Pancreas (tissue), 10 donors: ENCODE measurements at regions not wholly inside any gene's neighbourhood (a gene's known extent, or its start where the extent isn't known, plus 50 kb on each side); places are given as distances from the start of the nearest gene placed in this dataset.

Experiments
- ATAC-seq, 4 donors: fragments of 200-7000 bp; cut with Tn5 transposase; one replicate each; pipeline versions ENCODE4 v1.8.0 to v1.9.1; 2020; ENCODE audit warnings: mild to moderate bottlenecking in 4 of 4, moderate library complexity in 4 of 4
- DNase-seq, 6 donors: peaks; one replicate each; pipeline ENCODE4 v3.0.0-alpha.2; 2020
- FAIRE-seq: peaks from 2 replicates; lab custom pipeline; 2012; peaks lifted over from hg19 to GRCh38; lab: Jason Lieb, UNC
- H3K27ac ChIP-seq, 4 donors: fragments of 200-600 bp; sonication (generic); 1 replicate in 3 of 4; 2 replicates in 1 of 4; pipeline versions ENCODE4 v1.5.0 to v1.8.0; 2020
- H3K27me3 ChIP-seq, 4 donors: fragments of 200-600 bp; one replicate each; pipeline ENCODE4 v1.8.0; 2021
- H3K36me3 ChIP-seq, 3 donors: fragments of 200-600 bp; sonication (generic) in 1 of 3; one replicate each; pipeline versions ENCODE4 v1.5.0 to v1.8.0; 2020 to 2021
- H3K4me1 ChIP-seq, 3 donors: fragments of 200-600 bp; one replicate each; pipeline ENCODE4 v1.8.0; 2021
- H3K4me3 ChIP-seq, 4 donors: fragments of 200-600 bp; sonication (generic) in 2 of 4; one replicate each; pipeline versions ENCODE4 v1.5.0 to v1.8.0; 2020 to 2021
- H3K9me3 ChIP-seq, 4 donors: fragments of 200-600 bp; one replicate each; pipeline ENCODE4 v1.8.0; 2021
- WGBS, 2 donors: extraction: QIAGEN DNeasy Blood & Tissue Kit; methylation state at CpG; one replicate each; pipeline ENCODE4 v1.1.7; 2013; 5-methylcytosine and 5-hydroxymethylcytosine counted together
- intact Hi-C, 3 donors: fragments of 100-400 bp; cut with DNase I; formaldehyde crosslinking; loops; one replicate each; pipeline versions ENCODE4 v1.11.1 to v1.14.2; 2022
- TF ChIP-seq, protein P1 (sequence below), 4 donors: fragments of 200-600 bp; sonication (generic) in 3 of 4; IDR thresholded peaks; one replicate each; pipeline versions ENCODE4 v1.5.0 to v1.8.0; 2021; ENCODE audit warnings: antibody characterized with exemption in 4 of 4
- donor health status: healthy with polysubstance abuse.
- donor health status: DM: no; HTN: no; CAD: no; lungs with moderate emphysema.
- donor health status: DM: no; HTN: no; CAD: no.
- donor health status: control.
- donor health status: control.
- donor health status: Bipolar disorder and iron deficiency.
- donor health status: DM: yes; HTN: yes; CAD: no.
- donor health status: DM: no; HTN: no; CAD: no.
- donor health status: DM: no; HTN: no; CAD: no.
- donor health status: DM: yes; HTN: yes; CAD: no.

GRCh38 chr5:176732736-176733405 is 77.5 kb upstream of the UNC5A start:
- no peak for ATAC-seq
- DNase-seq: peak in 1 of 6 donors; percentile 24
- no peaks in the 10 kb centered on the region for H3K4me1 ChIP-seq
- H3K36me3 ChIP-seq: no peaks in the 10 kb centered on the region
- intact Hi-C loops: no loop called here
- TF ChIP-seq, protein P1, sequence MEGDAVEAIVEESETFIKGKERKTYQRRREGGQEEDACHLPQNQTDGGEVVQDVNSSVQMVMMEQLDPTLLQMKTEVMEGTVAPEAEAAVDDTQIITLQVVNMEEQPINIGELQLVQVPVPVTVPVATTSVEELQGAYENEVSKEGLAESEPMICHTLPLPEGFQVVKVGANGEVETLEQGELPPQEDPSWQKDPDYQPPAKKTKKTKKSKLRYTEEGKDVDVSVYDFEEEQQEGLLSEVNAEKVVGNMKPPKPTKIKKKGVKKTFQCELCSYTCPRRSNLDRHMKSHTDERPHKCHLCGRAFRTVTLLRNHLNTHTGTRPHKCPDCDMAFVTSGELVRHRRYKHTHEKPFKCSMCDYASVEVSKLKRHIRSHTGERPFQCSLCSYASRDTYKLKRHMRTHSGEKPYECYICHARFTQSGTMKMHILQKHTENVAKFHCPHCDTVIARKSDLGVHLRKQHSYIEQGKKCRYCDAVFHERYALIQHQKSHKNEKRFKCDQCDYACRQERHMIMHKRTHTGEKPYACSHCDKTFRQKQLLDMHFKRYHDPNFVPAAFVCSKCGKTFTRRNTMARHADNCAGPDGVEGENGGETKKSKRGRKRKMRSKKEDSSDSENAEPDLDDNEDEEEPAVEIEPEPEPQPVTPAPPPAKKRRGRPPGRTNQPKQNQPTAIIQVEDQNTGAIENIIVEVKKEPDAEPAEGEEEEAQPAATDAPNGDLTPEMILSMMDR (IDR thresholded peaks at IDR 0.05): no peak
- no peak for FAIRE-seq
- peaks cover 0 to 4% (median 0%) of the 10 kb centered on the region in 4 donors for H3K27me3 ChIP-seq
- H3K9me3 ChIP-seq: no peaks in the 10 kb centered on the region
- H3K4me3 ChIP-seq: no peak overlapping the region
- WGBS, 2 donors: 56 to 66% methylated on average over 21 of the region's 21 CpGs
- no peak overlapping the region for H3K27ac ChIP-seq

DNA sequence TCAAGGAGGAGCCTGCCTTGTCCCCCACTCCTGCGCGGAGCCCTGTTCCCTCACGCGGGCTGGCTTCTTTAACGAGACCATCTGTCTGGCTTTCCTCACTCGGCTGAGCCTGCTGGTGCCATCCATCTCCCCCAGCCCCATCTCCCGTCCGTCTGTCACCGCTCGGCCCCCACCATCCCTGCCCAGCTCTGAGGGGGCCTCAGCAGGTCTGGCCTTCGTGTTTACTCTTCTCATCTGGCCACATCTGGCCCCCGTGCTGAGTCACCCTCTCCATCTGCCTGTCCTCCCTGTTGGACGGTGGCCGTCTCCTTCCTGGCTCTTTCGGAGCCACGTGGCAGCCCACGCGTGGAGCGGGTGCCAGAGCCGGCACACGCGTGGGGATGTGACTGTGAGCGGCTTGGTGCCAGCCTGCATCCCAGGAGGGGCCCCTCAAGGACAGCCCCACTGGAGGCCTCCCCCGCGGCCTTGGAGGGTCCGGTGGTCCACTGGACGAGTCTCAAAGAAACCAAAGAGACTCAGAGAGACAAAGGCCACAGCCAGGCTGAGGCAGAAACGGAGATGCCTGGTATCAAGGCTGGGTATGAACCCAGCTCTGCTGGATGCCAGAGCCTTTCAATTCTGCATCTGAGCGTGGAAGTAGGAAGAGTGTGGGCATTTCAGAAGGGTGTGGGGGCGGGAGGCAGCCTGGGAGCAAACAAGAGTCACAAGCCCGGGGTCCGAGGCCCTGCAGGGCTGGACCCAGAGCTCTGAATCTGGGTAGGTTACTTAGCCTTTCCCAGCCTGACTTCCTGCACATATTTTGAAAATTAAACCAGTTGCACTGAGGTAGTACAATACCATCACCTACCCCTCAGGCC is 76.7 kb upstream of the UNC5A start:
- Histone ChIP-seq H3K9me3 (no peaks in the 10 kb centered on the region), H3K4me1 (no peaks in the 10 kb centered on the region), H3K27me3 (peaks cover 0 to 4% (median 0%) of the 10 kb centered on the region in 4 donors), H3K4me3 (no peak overlapping the region), H3K27ac (no peak overlapping the region), H3K36me3 (no peaks in the 10 kb centered on the region)
- intact Hi-C loops: no loop called here
- FAIRE-seq: no peak
- TF ChIP-seq, protein P1 (IDR thresholded peaks at IDR 0.05): no peak
- DNase-seq: peak in 1 of 6 donors; percentile 44
- peak in 1 of 4 donors; percentile 39 for ATAC-seq
- WGBS, 2 donors: 49 to 58% methylated on average over 32 of the region's 32 CpGs

- WGBS, 2 donors: 79 to 85% methylated on average over 12 of the region's 12 CpGs
- no peaks in the 10 kb centered on the region for H3K36me3 ChIP-seq
- H3K27me3 ChIP-seq: peaks cover 0 to 4% (median 0%) of the 10 kb centered on the region in 4 donors
- no peak overlapping the region for H3K4me3 ChIP-seq
- H3K27ac ChIP-seq: no peak overlapping the region
- H3K9me3 ChIP-seq: no peaks in the 10 kb centered on the region
- intact Hi-C loops: no loop called here
- TF ChIP-seq, protein P1 (IDR thresholded peaks at IDR 0.05): no peak
- FAIRE-seq (no peak), ATAC-seq (no peak), DNase-seq (peak in 2 of 6 donors; percentile 2 to 15)
- H3K4me1 ChIP-seq: no peaks in the 10 kb centered on the region
Measured at GRCh38 chr5:176734756-176735342, 75.5 kb upstream of the UNC5A start.

- H3K9me3 ChIP-seq: no peaks in the 10 kb centered on the region
- no peak for ATAC-seq
- FAIRE-seq: no peak
- H3K27me3 ChIP-seq: peaks cover 0 to 4% (median 0%) of the 10 kb centered on the region in 4 donors
- H3K27ac ChIP-seq: no peak overlapping the region
- intact Hi-C loops: no loop called here
- TF ChIP-seq, protein P1 (IDR thresholded peaks at IDR 0.05): no peak
- no peak overlapping the region for H3K4me3 ChIP-seq
- no peaks in the 10 kb centered on the region for H3K4me1 ChIP-seq
- peak in 2 of 6 donors; percentile 5 to 8 for DNase-seq
- no peaks in the 10 kb centered on the region for H3K36me3 ChIP-seq
- WGBS, 2 donors: 56 to 64% methylated on average over 16 of the region's 16 CpGs
Measured at GRCh38 chr5:176735383-176736265, 74.7 kb upstream of the UNC5A start.
